ENCODE measurements at regions not wholly inside any gene's neighbourhood (a gene's known extent, or its start where the extent isn't known, plus 50 kb on each side); places are given as distances from the start of the nearest gene placed in this dataset.
"Not testable (repeated sequence)": the region's sequence is repeated elsewhere in the genome, so short reads cannot be mapped to it uniquely, and the experiment has no call there.

- no peak for DNase-seq (ENCODE audit: low read depth)
Measured at GRCh38 chr9:33739398-33739797, 56.0 kb upstream of the PRSS3 start.

GRCh38 chr9:33740075-33740474 lies 55.3 kb upstream of the PRSS3 start:
- no peak for DNase-seq (ENCODE audit: low read depth)

- DNase-seq (ENCODE audit: low read depth), result not testable (repeated sequence)
Measured at GRCh38 chr9:33740958-33741357, 54.4 kb upstream of the PRSS3 start.

- DNase-seq (ENCODE audit: low read depth), result no peak
Measured at GRCh38 chr9:33742051-33742450, 53.3 kb upstream of the PRSS3 start.

- DNase-seq (ENCODE audit: low read depth), result no peak
Measured at GRCh38 chr9:33742519-33742918, 52.8 kb upstream of the PRSS3 start.

Measured in stromal cell of bone marrow (primary cell).